Ishikawa (cell line): ENCODE measurements at regions not wholly inside any gene's neighbourhood (a gene's known extent, or its start where the extent isn't known, plus 50 kb on each side); places are given as distances from the start of the nearest gene placed in this dataset.

Source experiments
- CEBPB ChIP-seq: IDR thresholded peaks from 2 replicates; pipeline ENCODE4 v1.6.1; 2012
- CREB1 ChIP-seq: IDR thresholded peaks from 2 replicates; pipeline ENCODE4 v1.6.1; 2012; ENCODE audit warnings: low read depth
- EGR1 ChIP-seq: IDR thresholded peaks from 2 replicates; pipeline ENCODE4 v1.6.1; 2012
- EP300 ChIP-seq: IDR thresholded peaks from 2 replicates; pipeline ENCODE4 v1.6.1; 2012; ENCODE audit warnings: borderline replicate concordance
- FOXM1 ChIP-seq: IDR thresholded peaks from 2 replicates; pipeline ENCODE4 v1.6.1; 2012; ENCODE audit warnings: low read depth, borderline replicate concordance
- MAX ChIP-seq: IDR thresholded peaks from 2 replicates; pipeline ENCODE4 v1.6.1; 2012
- NFIC ChIP-seq: IDR thresholded peaks from 2 replicates; pipeline ENCODE4 v1.6.1; 2012
- RAD21 ChIP-seq: IDR thresholded peaks from 2 replicates; pipeline ENCODE4 v1.6.1; 2012; ENCODE audit warnings: low read depth
- REST ChIP-seq: IDR thresholded peaks from 2 replicates; pipeline ENCODE4 v1.6.1; 2012; ENCODE audit warnings: low read depth, mild to moderate bottlenecking
- TAF1 ChIP-seq: IDR thresholded peaks from 2 replicates; pipeline ENCODE4 v1.6.1; 2012; ENCODE audit warnings: low read depth, mild to moderate bottlenecking
- TCF12 ChIP-seq: IDR thresholded peaks from 2 replicates; pipeline ENCODE4 v1.6.1; 2012; ENCODE audit warnings: low read depth
- TEAD4 ChIP-seq: IDR thresholded peaks from 2 replicates; pipeline ENCODE4 v1.6.1; 2012
- USF1 ChIP-seq: IDR thresholded peaks from 2 replicates; pipeline ENCODE4 v1.6.1; 2012
- YY1 ChIP-seq: IDR thresholded peaks from 2 replicates; pipeline ENCODE4 v1.6.1; 2012; ENCODE audit warnings: low read depth
- ZBTB7A ChIP-seq: IDR thresholded peaks from 2 replicates; pipeline ENCODE4 v1.6.1; 2012; ENCODE audit warnings: low read depth

- no peak for TF ChIP-seq USF1
- no peak for TF ChIP-seq EP300
- TF ChIP-seq ZBTB7A = no peak
- TF ChIP-seq YY1 = no peak
- TF ChIP-seq TCF12 = no peak
- no peak for TF ChIP-seq MAX
- TF ChIP-seq CREB1 = no peak
- TF ChIP-seq FOXM1 = no peak
These were observed 198.3 kb upstream of the FAM78B start for GRCh38 chr1:166365081-166365480.

- TF ChIP-seq RAD21 (no peak), NFIC (no peak), CEBPB (no peak), EP300 (no peak), TAF1 (no peak), YY1 (no peak), MAX (no peak), CREB1 (no peak), EGR1 (no peak), USF1 (no peak), TEAD4 (no peak)
These were observed 201.2 kb upstream of the FAM78B start for GRCh38 chr1:166368030-166368429.

- no peak for TF ChIP-seq NFIC
- TF ChIP-seq RAD21 = no peak
- TF ChIP-seq TCF12 = no peak
- no peak for TF ChIP-seq EP300
- TF ChIP-seq FOXM1 = no peak
- no peak for TF ChIP-seq REST
- no peak for TF ChIP-seq ZBTB7A
- no peak for TF ChIP-seq CREB1
- TF ChIP-seq CEBPB = no peak
- TF ChIP-seq YY1 = no peak
- TF ChIP-seq TEAD4 = no peak
- TF ChIP-seq MAX = no peak
- TF ChIP-seq TAF1 = no peak
- no peak for TF ChIP-seq USF1
- no peak for TF ChIP-seq EGR1
These were observed 211.1 kb upstream of the FAM78B start for GRCh38 chr1:166377896-166378295.

- TF ChIP-seq EGR1 (no peak), CREB1 (no peak), USF1 (no peak), ZBTB7A (no peak), MAX (no peak), CEBPB (no peak), TEAD4 (no peak)
These were observed 212.0 kb upstream of the FAM78B start for GRCh38 chr1:166378805-166379204.

- TF ChIP-seq CREB1 (no peak), TEAD4 (no peak), CEBPB (no peak), TCF12 (no peak), EGR1 (no peak), USF1 (no peak), YY1 (no peak), REST (no peak), TAF1 (no peak), FOXM1 (no peak), ZBTB7A (no peak), RAD21 (no peak), EP300 (no peak), NFIC (no peak), MAX (no peak)
These were observed 212.6 kb upstream of the FAM78B start for GRCh38 chr1:166379447-166379846.
